Esophagus muscularis mucosa (tissue), 4 donors: ENCODE measurements at regions not wholly inside any gene's neighbourhood (a gene's known extent, or its start where the extent isn't known, plus 50 kb on each side); places are given as distances from the start of the nearest gene placed in this dataset.

ENCODE experiments used
- DNase-seq: peaks from one replicate; pipeline ENCODE4 v3.0.0-alpha.2; 2017; ENCODE audit errors: extremely low spot score
- H3K27ac ChIP-seq, 4 donors: fragments of 200-600 bp; sonication (generic); replicated peaks in 1 of 4; 1 replicate in 3 of 4; 2 replicates in 1 of 4; pipeline ENCODE4 v1.5.1; 2016 to 2019; ENCODE audit warnings: mild to moderate bottlenecking in 1 of 4
- H3K27me3 ChIP-seq, 4 donors: fragments of 200-600 bp; sonication (generic); one replicate each; pipeline versions ENCODE4 v1.5.1 to v1.6.0; 2016 to 2019
- H3K36me3 ChIP-seq, 4 donors: fragments of 200-600 bp; sonication (generic); one replicate each; pipeline ENCODE4 v1.5.1; 2016 to 2019
- H3K4me1 ChIP-seq, 4 donors: fragments of 200-600 bp; sonication (generic); one replicate each; pipeline ENCODE4 v1.5.1; 2016 to 2019
- H3K4me3 ChIP-seq, 4 donors: fragments of 200-600 bp; sonication (generic); 1 replicate in 2 of 4; 2 replicates in 2 of 4; pipeline ENCODE4 v1.5.1; 2016 to 2019; ENCODE audit warnings: mild to moderate bottlenecking in 4 of 4, moderate library complexity in 1 of 4
- H3K9me3 ChIP-seq, 4 donors: fragments of 200-600 bp; sonication (generic); 1 replicate in 3 of 4; 2 replicates in 1 of 4; pipeline ENCODE4 v1.5.1; 2016 to 2019
- CTCF ChIP-seq, 3 experiments: fragments of 200-600 bp in 2 of 3; fragments of 450-650 bp in 1 of 3; sonication (generic) in 2 of 3; IDR thresholded peaks; one replicate each; pipeline ENCODE4 v1.5.1; 2017 to 2019; ENCODE audit warnings: antibody characterized with exemption in 3 of 3, mild to moderate bottlenecking in 2 of 3, moderate library complexity in 1 of 3
- EP300 ChIP-seq: sonication (generic); formaldehyde crosslinking; IDR thresholded peaks from one replicate; pipeline ENCODE4 v1.6.1; 2017; ENCODE audit warnings: antibody characterized with exemption
- POLR2A ChIP-seq: fragments of 450-650 bp; IDR thresholded peaks from one replicate; pipeline ENCODE4 v1.6.1; 2017; ENCODE audit warnings: antibody characterized with exemption, moderate library complexity, mild to moderate bottlenecking, low read depth
- POLR2AphosphoS5 ChIP-seq, 2 donors: sonication (generic); formaldehyde crosslinking; IDR thresholded peaks; one replicate each; pipeline ENCODE4 v1.6.1; 2017; ENCODE audit warnings: antibody characterized with exemption in 2 of 2
- WGBS: methylation state at CpG from one replicate; pipeline ENCODE4 v1.1.5; 2018; 5-methylcytosine and 5-hydroxymethylcytosine counted together
- intact Hi-C: fragments of 100-400 bp; cut with DNase I; formaldehyde crosslinking; loops from one replicate; pipeline ENCODE4 v1.15.1; 2023

DNA sequence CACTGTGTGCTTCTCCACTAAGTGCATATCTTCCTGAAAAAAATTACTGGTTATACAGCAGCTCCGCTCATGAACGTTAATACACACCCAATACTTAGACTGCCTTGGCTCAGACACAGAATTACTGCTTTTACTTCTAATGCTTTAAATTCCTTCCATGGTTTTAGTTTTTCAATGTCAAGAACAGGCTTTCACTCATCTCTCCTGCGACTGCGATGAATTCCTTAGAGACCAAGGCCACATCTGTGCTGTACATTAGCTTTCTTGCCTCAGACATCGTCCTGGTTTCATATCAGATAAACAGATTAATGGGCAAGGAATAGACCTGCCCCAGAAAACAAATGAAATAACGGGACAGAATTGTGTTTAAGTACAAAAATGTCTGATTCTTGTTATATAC is 120.2 kb downstream of the CYP26A1 start:
- 44% methylated on average over 6 of the region's 6 CpGs for WGBS

DNA sequence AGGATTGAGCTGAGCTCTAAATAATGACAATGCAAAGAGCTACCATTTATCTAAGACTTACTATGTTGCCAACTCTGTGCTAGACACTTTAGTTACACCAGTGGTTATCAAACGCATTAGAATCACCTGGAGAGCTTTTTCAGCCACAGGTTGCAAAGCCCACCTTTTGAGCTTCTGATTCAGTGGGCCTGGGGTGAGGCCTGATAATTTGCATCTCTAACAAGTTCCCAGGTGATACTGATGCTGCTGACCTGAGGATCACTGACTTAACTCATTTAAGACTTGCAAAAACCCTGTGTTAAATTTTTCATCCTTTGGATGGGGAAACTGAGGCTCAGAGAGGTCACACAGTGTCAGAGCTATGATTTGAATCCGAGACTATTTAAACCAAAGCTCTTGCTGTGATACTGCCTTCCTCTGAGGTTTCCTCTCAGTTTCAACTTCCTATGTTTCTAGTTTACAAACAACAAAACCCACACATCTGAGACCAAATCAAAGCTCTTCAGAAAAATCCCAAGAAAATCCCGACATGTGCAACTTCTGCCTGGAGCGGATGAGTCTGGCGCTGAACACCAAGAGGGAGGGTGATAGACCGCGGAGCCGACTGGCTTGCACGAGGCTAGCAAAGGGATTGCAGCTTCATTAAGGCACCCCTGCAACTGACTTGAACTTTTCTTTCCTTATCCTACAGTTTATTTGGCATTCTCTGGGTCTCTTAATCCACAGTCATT is 124.9 kb downstream of the CYP26A1 start:
- 23% methylated on average over 9 of the region's 9 CpGs for WGBS
- no peaks in the 10 kb centered on the region for H3K27me3 ChIP-seq
- intact Hi-C loops = no loop called here
- H3K36me3 ChIP-seq = no peaks in the 10 kb centered on the region
- H3K4me1 ChIP-seq = peaks cover 3 to 18% (median 17%) of the 10 kb centered on the region in 4 donors
- peaks cover 0 to 3% (median 0%) of the 10 kb centered on the region in 4 donors for H3K9me3 ChIP-seq
- peak overlapping the region in 1 of 4 donors; percentile 63 for H3K27ac ChIP-seq
- no peak for TF ChIP-seq POLR2AphosphoS5 (IDR thresholded peaks at IDR 0.05)
- no peak for TF ChIP-seq CTCF (IDR thresholded peaks at IDR 0.05)
- no peak for TF ChIP-seq EP300
- no peak for TF ChIP-seq POLR2A
- H3K4me3 ChIP-seq = peak overlapping the region; percentile 44 to 57 (median 48)
- DNase-seq = peak; percentile 78

More for the DNA sequence above, 120.2 kb downstream of the CYP26A1 start:
- TF ChIP-seq EP300 (no peak), POLR2A (no peak), POLR2AphosphoS5 (IDR thresholded peaks at IDR 0.05) (no peak)
- H3K27ac ChIP-seq = no peak overlapping the region
- H3K4me1 ChIP-seq = peaks cover 3 to 8% (median 7%) of the 10 kb centered on the region in 4 donors
- no peaks in the 10 kb centered on the region for H3K9me3 ChIP-seq
- H3K36me3 ChIP-seq = no peaks in the 10 kb centered on the region
- intact Hi-C loops = no loop called here
- no peaks in the 10 kb centered on the region for H3K27me3 ChIP-seq
- no peak overlapping the region for H3K4me3 ChIP-seq
- peak; percentile 24 for DNase-seq

GRCh38 chr10:93199191-93199751 is 125.6 kb downstream of the CYP26A1 start:
- Histone ChIP-seq H3K27ac (peak overlapping the region in 2 of 4 donors; percentile 53 to 63), H3K36me3 (no peaks in the 10 kb centered on the region), H3K4me1 (peaks cover 3 to 18% (median 17%) of the 10 kb centered on the region in 4 donors), H3K9me3 (peaks cover 0 to 3% (median 0%) of the 10 kb centered on the region in 4 donors), H3K4me3 (peak overlapping the region; percentile 44 to 57 (median 48)), H3K27me3 (no peaks in the 10 kb centered on the region)
- DNase-seq = peak; percentile 92
- intact Hi-C loops = no loop called here
- TF ChIP-seq CTCF (IDR thresholded peaks at IDR 0.05) (no peak), POLR2AphosphoS5 (IDR thresholded peaks at IDR 0.05) (peak in 1 of 2 donors; percentile 24)
- WGBS = 6% methylated on average over 11 of the region's 11 CpGs

- Histone ChIP-seq H3K27ac (no peak overlapping the region), H3K27me3 (no peaks in the 10 kb centered on the region), H3K9me3 (peaks cover 0 to 3% (median 0%) of the 10 kb centered on the region in 4 donors), H3K36me3 (no peaks in the 10 kb centered on the region), H3K4me1 (peaks cover 0 to 1% (median 1%) of the 10 kb centered on the region in 4 donors), H3K4me3 (no peak overlapping the region)
- DNase-seq = peak; percentile 90
- TF ChIP-seq CTCF (IDR thresholded peaks at IDR 0.05) = no peak
- TF ChIP-seq POLR2A = no peak
- TF ChIP-seq POLR2AphosphoS5 (IDR thresholded peaks at IDR 0.05) = no peak
- WGBS = 76% methylated on average over 10 of the region's 12 CpGs
- intact Hi-C loops = no loop called here
Measured at GRCh38 chr10:93204494-93205485, 131.1 kb downstream of the CYP26A1 start.
